H9 (cell line): ENCODE measurements at regions not wholly inside any gene's neighbourhood (a gene's known extent, or its start where the extent isn't known, plus 50 kb on each side); places are given as distances from the start of the nearest gene placed in this dataset.

ENCODE experiments used
- DNase-seq: peaks from one replicate; pipeline ENCODE4 v3.0.0-alpha.2; 2017
- H2AFZ ChIP-seq: one replicate; pipeline ENCODE4 v1.6.1; 2013; ENCODE audit warnings: mild to moderate bottlenecking, low read length, control low read depth, moderate library complexity
- H2AK5ac ChIP-seq: 2 replicates; pipeline ENCODE4 v1.6.1; 2013; ENCODE audit warnings: low read length, control low read depth, mixed read lengths; ENCODE audit not compliant: insufficient read length
- H2BK120ac ChIP-seq: one replicate; pipeline ENCODE4 v1.6.1; 2013; ENCODE audit warnings: low read depth, mild to moderate bottlenecking, low read length, control low read depth, inconsistent platforms; ENCODE audit not compliant: poor library complexity, severe bottlenecking
- H2BK12ac ChIP-seq: 2 replicates; pipeline ENCODE4 v1.6.1; 2013; ENCODE audit warnings: low read length, control low read depth, mixed read lengths, low read depth; ENCODE audit not compliant: insufficient read length
- H2BK15ac ChIP-seq: 2 replicates; pipeline ENCODE4 v1.6.1; 2013; ENCODE audit warnings: low read depth, low read length, control low read depth
- H2BK20ac ChIP-seq: one replicate; pipeline ENCODE4 v1.6.1; 2013; ENCODE audit warnings: low read depth, mild to moderate bottlenecking, low read length, control low read depth, inconsistent platforms; ENCODE audit not compliant: poor library complexity, severe bottlenecking
- H2BK5ac ChIP-seq: 2 replicates; pipeline ENCODE4 v1.6.1; 2013; ENCODE audit warnings: low read length, control low read depth, mixed read lengths; ENCODE audit not compliant: insufficient read length
- H3K14ac ChIP-seq: 2 replicates; pipeline ENCODE4 v1.6.1; 2013; ENCODE audit warnings: low read length, control low read depth; ENCODE audit not compliant: insufficient read depth
- H3K18ac ChIP-seq: 2 replicates; pipeline ENCODE4 v1.6.1; 2013; ENCODE audit warnings: low read depth, mild to moderate bottlenecking, mixed read lengths, low read length, control low read depth; ENCODE audit not compliant: insufficient read length
- H3K23ac ChIP-seq: 2 replicates; pipeline ENCODE4 v1.6.1; 2013; ENCODE audit warnings: low read length, control low read depth, mixed read lengths, low read depth; ENCODE audit not compliant: insufficient read length
- H3K23me2 ChIP-seq: 2 replicates; pipeline ENCODE4 v1.6.1; 2013; ENCODE audit warnings: low read depth, mild to moderate bottlenecking, mixed read lengths, low read length, control low read depth; ENCODE audit not compliant: insufficient read length, poor library complexity, severe bottlenecking
- H3K27ac ChIP-seq: 2 replicates; pipeline ENCODE4 v1.5.1; 2013; ENCODE audit warnings: low read length, control low read depth, mixed read lengths, low read depth; ENCODE audit not compliant: insufficient read length
- H3K27me3 ChIP-seq: 2 replicates; pipeline ENCODE4 v1.6.1; 2013; ENCODE audit warnings: low read length, control low read depth, inconsistent platforms; ENCODE audit not compliant: insufficient read depth
- H3K4ac ChIP-seq: 2 replicates; pipeline ENCODE4 v1.6.1; 2013; ENCODE audit warnings: low read depth, mild to moderate bottlenecking, control low read depth, inconsistent platforms, low read length, moderate library complexity
- H3K4me1 ChIP-seq: 2 replicates; pipeline ENCODE4 v1.6.1; 2013; ENCODE audit warnings: low read length, control low read depth, inconsistent platforms; ENCODE audit not compliant: insufficient read depth
- H3K4me2 ChIP-seq: 2 replicates; pipeline ENCODE4 v1.6.1; 2013; ENCODE audit warnings: low read length, control low read depth, mixed read lengths; ENCODE audit not compliant: insufficient read length, insufficient read depth
- H3K56ac ChIP-seq: 2 replicates; pipeline ENCODE4 v1.6.1; 2013; ENCODE audit warnings: low read depth, mild to moderate bottlenecking, mixed read lengths, low read length, control low read depth; ENCODE audit not compliant: insufficient read length
- H3K79me1 ChIP-seq: 2 replicates; pipeline ENCODE4 v1.6.1; 2013; ENCODE audit warnings: low read depth, mild to moderate bottlenecking, moderate library complexity, low read length, control low read depth, inconsistent platforms; ENCODE audit not compliant: insufficient read depth, poor library complexity, severe bottlenecking
- H3K79me2 ChIP-seq: 2 replicates; pipeline ENCODE4 v1.6.1; 2013; ENCODE audit warnings: low read length, control low read depth, inconsistent platforms; ENCODE audit not compliant: insufficient read depth
- H3K9ac ChIP-seq: 2 replicates; pipeline ENCODE4 v1.6.1; 2013; ENCODE audit warnings: low read length, control low read depth, mixed read lengths; ENCODE audit not compliant: insufficient read length; ENCODE audit errors: extremely low read depth
- H3K9me3 ChIP-seq: one replicate; pipeline ENCODE4 v1.6.1; 2013; ENCODE audit warnings: low read depth, low read length, inconsistent platforms; ENCODE audit not compliant: control insufficient read depth
- H3T11ph ChIP-seq: one replicate; pipeline ENCODE4 v1.6.1; 2013; ENCODE audit warnings: mild to moderate bottlenecking, low read length, control low read depth, inconsistent platforms
- H4K20me1 ChIP-seq: one replicate; pipeline ENCODE4 v1.6.1; 2013; ENCODE audit not compliant: control insufficient read depth, insufficient read length, insufficient read depth
- H4K5ac ChIP-seq: 2 replicates; pipeline ENCODE4 v1.6.1; 2013; ENCODE audit warnings: low read depth, mild to moderate bottlenecking, mixed read lengths, low read length, control low read depth; ENCODE audit not compliant: insufficient read length
- H4K8ac ChIP-seq: replicated peaks from 2 replicates; pipeline ENCODE4 v1.6.1; 2013; ENCODE audit warnings: low read length, control low read depth, mixed read lengths, low read depth; ENCODE audit not compliant: insufficient read length
- H4K91ac ChIP-seq: 2 replicates; pipeline ENCODE4 v1.6.1; 2013; ENCODE audit warnings: low read depth, mild to moderate bottlenecking, moderate library complexity, mixed read lengths, low read length, control low read depth; ENCODE audit not compliant: insufficient read length
- H3K27ac Mint-ChIP-seq, 3 experiments: 2 replicates in 2 of 3; 3 replicates in 1 of 3; pipeline ENCODE4 v1.8.0; 2020 to 2021; ENCODE audit warnings: mixed read lengths in 3 of 3, mild to moderate bottlenecking in 1 of 3, moderate library complexity in 1 of 3
- H3K27me3 Mint-ChIP-seq: 2 replicates; pipeline ENCODE4 v1.8.0; 2021; ENCODE audit warnings: low read depth, mild to moderate bottlenecking, moderate library complexity, mixed read lengths
- H3K36me3 Mint-ChIP-seq, 3 experiments: 2 replicates in 2 of 3; 3 replicates in 1 of 3; pipeline ENCODE4 v1.8.0; 2020 to 2021; ENCODE audit warnings: low read depth in 3 of 3, mixed read lengths in 3 of 3; ENCODE audit not compliant: insufficient read depth in 1 of 3
- H3K4me1 Mint-ChIP-seq, 2 experiments: 2 replicates each; pipeline ENCODE4 v1.8.0; 2020; ENCODE audit warnings: mixed read lengths in 2 of 2
- H3K4me3 Mint-ChIP-seq, 2 experiments: 2 replicates in 1 of 2; 3 replicates in 1 of 2; pipeline ENCODE4 v1.8.0; 2020 to 2021; ENCODE audit warnings: mild to moderate bottlenecking in 2 of 2, mixed read lengths in 2 of 2, moderate library complexity in 1 of 2
- H3K9me3 Mint-ChIP-seq, 2 experiments: 2 replicates in 1 of 2; 3 replicates in 1 of 2; pipeline ENCODE4 v1.8.0; 2020; ENCODE audit warnings: mild to moderate bottlenecking in 2 of 2, mixed read lengths in 2 of 2, moderate library complexity in 1 of 2
- WGBS: extraction: QIAGEN DNeasy Blood & Tissue Kit; methylation state at CpG from one replicate; pipeline ENCODE4 v1.1.7; 2013; ENCODE audit warnings: missing lambda C conversion rate, low lambda C conversion rate, mixed read lengths; ENCODE audit not compliant: insufficient read length; ENCODE audit errors: extremely low coverage; 5-methylcytosine and 5-hydroxymethylcytosine counted together
- TF ChIP-seq, protein P1 (sequence below): fragments of 200-600 bp; sonication (generic); conservative IDR thresholded peaks from 3 replicates; pipeline ENCODE4 v1.8.0; 2021; ENCODE audit warnings: antibody characterized with exemption, mild to moderate bottlenecking

DNA sequence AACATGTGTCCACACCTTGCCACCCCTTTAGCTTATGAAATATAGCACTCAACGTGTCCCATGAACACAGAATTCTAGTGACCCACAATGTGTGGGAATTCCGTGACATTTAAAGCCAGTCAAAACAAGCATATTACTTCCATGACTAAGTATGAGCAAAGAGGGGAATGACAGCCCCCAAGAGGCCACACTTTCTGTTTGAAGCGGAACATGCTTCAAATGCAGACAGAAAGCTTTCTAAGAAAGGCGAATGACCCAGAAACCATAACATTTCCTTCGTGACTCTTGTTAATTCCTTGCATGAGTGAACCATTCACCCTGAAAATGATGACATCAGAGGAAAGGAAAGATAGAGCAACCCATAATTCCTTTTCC is 122.0 kb upstream of the FNDC3A start:
- Histone ChIP-seq H2AFZ (no peak overlapping the region), H3K4me2 (no peak overlapping the region), H2BK20ac (no peak overlapping the region), H3K27ac (no peak overlapping the region), H2BK15ac (no peak overlapping the region), H3K9me3 (no peaks in the 10 kb centered on the region), H2BK120ac (no peak overlapping the region), H3K56ac (no peak overlapping the region), H4K91ac (no peak overlapping the region), H3K23ac (no peak overlapping the region), H3K27me3 (no peaks in the 10 kb centered on the region), H2BK5ac (no peak overlapping the region), H3K23me2 (no peaks in the 10 kb centered on the region), H2AK5ac (no peak overlapping the region), H3K4me1 (peaks cover 2% of the 10 kb centered on the region; the same call in 1 of the 2 replicates), H3T11ph (no peak overlapping the region), H3K4ac (no peak overlapping the region), H4K5ac (no peak overlapping the region), H3K79me2 (no peaks in the 10 kb centered on the region), H4K20me1 (no peaks in the 10 kb centered on the region), H3K9ac (no peak overlapping the region), H3K79me1 (no peaks in the 10 kb centered on the region), H4K8ac (no peak overlapping the region), H3K14ac (no peak overlapping the region), H2BK12ac (no peak overlapping the region), H3K18ac (no peak overlapping the region)
- Mint-ChIP-seq H3K36me3 (peaks cover 0 to 8% (median 4%) of the 10 kb centered on the region in 3 experiments; a peak in 4 of 7 replicates), H3K4me3 (no peak overlapping the region), H3K9me3 (peaks cover 8 to 10% of the 10 kb centered on the region in 2 experiments; a peak in 2 of 5 replicates), H3K27ac (no peak overlapping the region), H3K27me3 (peaks cover 1% of the 10 kb centered on the region), H3K4me1 (peaks cover 28 to 37% of the 10 kb centered on the region in 2 experiments)
- TF ChIP-seq, protein P1, sequence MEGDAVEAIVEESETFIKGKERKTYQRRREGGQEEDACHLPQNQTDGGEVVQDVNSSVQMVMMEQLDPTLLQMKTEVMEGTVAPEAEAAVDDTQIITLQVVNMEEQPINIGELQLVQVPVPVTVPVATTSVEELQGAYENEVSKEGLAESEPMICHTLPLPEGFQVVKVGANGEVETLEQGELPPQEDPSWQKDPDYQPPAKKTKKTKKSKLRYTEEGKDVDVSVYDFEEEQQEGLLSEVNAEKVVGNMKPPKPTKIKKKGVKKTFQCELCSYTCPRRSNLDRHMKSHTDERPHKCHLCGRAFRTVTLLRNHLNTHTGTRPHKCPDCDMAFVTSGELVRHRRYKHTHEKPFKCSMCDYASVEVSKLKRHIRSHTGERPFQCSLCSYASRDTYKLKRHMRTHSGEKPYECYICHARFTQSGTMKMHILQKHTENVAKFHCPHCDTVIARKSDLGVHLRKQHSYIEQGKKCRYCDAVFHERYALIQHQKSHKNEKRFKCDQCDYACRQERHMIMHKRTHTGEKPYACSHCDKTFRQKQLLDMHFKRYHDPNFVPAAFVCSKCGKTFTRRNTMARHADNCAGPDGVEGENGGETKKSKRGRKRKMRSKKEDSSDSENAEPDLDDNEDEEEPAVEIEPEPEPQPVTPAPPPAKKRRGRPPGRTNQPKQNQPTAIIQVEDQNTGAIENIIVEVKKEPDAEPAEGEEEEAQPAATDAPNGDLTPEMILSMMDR: no peak
- no CpG with 5 or more reads among the region's 5 CpGs for WGBS
- DNase-seq: no peak
